ENCODE measurements at regions not wholly inside any gene's neighbourhood (a gene's known extent, or its start where the extent isn't known, plus 50 kb on each side); places are given as distances from the start of the nearest gene placed in this dataset.

GRCh38 chr7:45500257-45500656 is 73.9 kb upstream of the ADCY1 start:
- no peaks in the 10 kb centered on the region for H3K9me2 ChIP-seq (ENCODE audit: insufficient read depth, low read length)
- intact Hi-C loops (cut with micrococcal nuclease; ENCODE audit: unreplicated experiment) = no loop called here
- H2AFZ ChIP-seq (ENCODE audit: low read length) = no peak overlapping the region
- CTCF ChIA-PET (ENCODE audit: unreplicated experiment) = no interaction called here
- no peak for DNase-seq (ENCODE audit: low spot score)
- BruUV-seq (replicated peaks) = no TSS peak
- H3K27ac ChIP-seq (ENCODE audit: low read depth, low read length, poor library complexity, severe bottlenecking) = no peak overlapping the region
- no peak overlapping the region for H3K4me2 ChIP-seq (ENCODE audit: low read length)
- no peak for TF ChIP-seq CTCF (conservative IDR thresholded peaks at IDR 0.05; ENCODE audit: low read length)
- TF ChIP-seq EZH2phosphoT487 (IDR thresholded peaks at IDR 0.05; ENCODE audit: borderline replicate concordance, low read depth, low read length) = no peak
- no peaks in the 10 kb centered on the region for H3K4me1 ChIP-seq (ENCODE audit: insufficient read depth, low read length, poor library complexity, severe bottlenecking)
- POLR2A ChIA-PET = no interaction called here
- no peak overlapping the region for H3K4me3 ChIP-seq (ENCODE audit: low read depth, low read length, poor library complexity, severe bottlenecking)
- H4K20me1 ChIP-seq (ENCODE audit: insufficient read depth, low read length) = no peaks in the 10 kb centered on the region
- no peaks in the 10 kb centered on the region for H3K36me3 ChIP-seq (ENCODE audit: insufficient read depth, low read length)
- H3K79me2 ChIP-seq (ENCODE audit: insufficient read depth, low read depth, low read length) = no peaks in the 10 kb centered on the region
- 0 out of 2 replicates have a peak, but pooled peaks cover 6% of the 10 kb centered on the region for H3K9me3 ChIP-seq (ENCODE audit: low read length)

- intact Hi-C loops (cut with micrococcal nuclease; ENCODE audit: unreplicated experiment) = no loop called here
- Histone ChIP-seq H3K4me3 (ENCODE audit: low read depth, low read length, poor library complexity, severe bottlenecking) (no peak overlapping the region), H4K20me1 (ENCODE audit: insufficient read depth, low read length) (no peaks in the 10 kb centered on the region), H2AFZ (ENCODE audit: low read length) (no peak overlapping the region), H3K36me3 (ENCODE audit: insufficient read depth, low read length) (no peaks in the 10 kb centered on the region), H3K9me3 (ENCODE audit: low read length) (0 out of 2 replicates have a peak, but pooled peaks cover 6% of the 10 kb centered on the region), H3K4me1 (ENCODE audit: insufficient read depth, low read length, poor library complexity, severe bottlenecking) (no peaks in the 10 kb centered on the region), H3K27ac (ENCODE audit: low read depth, low read length, poor library complexity, severe bottlenecking) (no peak overlapping the region), H3K79me2 (ENCODE audit: insufficient read depth, low read depth, low read length) (no peaks in the 10 kb centered on the region), H3K4me2 (ENCODE audit: low read length) (no peak overlapping the region), H3K9me2 (ENCODE audit: insufficient read depth, low read length) (no peaks in the 10 kb centered on the region)
- no TSS peak for BruUV-seq (replicated peaks)
- POLR2A ChIA-PET = no interaction called here
- TF ChIP-seq EZH2phosphoT487 (IDR thresholded peaks at IDR 0.05; ENCODE audit: borderline replicate concordance, low read depth, low read length) = no peak
- no peak for TF ChIP-seq CTCF (conservative IDR thresholded peaks at IDR 0.05; ENCODE audit: low read length)
- CTCF ChIA-PET (ENCODE audit: unreplicated experiment) = no interaction called here
- DNase-seq (ENCODE audit: low spot score) = no peak
Measured at GRCh38 chr7:45501791-45502190, 72.4 kb upstream of the ADCY1 start.

- intact Hi-C loops (cut with micrococcal nuclease; ENCODE audit: unreplicated experiment) = no loop called here
- Histone ChIP-seq H3K27ac (ENCODE audit: low read depth, low read length, poor library complexity, severe bottlenecking) (no peak overlapping the region), H3K4me2 (ENCODE audit: low read length) (no peak overlapping the region), H3K4me3 (ENCODE audit: low read depth, low read length, poor library complexity, severe bottlenecking) (no peak overlapping the region), H3K79me2 (ENCODE audit: insufficient read depth, low read depth, low read length) (no peaks in the 10 kb centered on the region), H3K9me3 (ENCODE audit: low read length) (0 out of 2 replicates have a peak, but pooled peaks cover 6% of the 10 kb centered on the region), H4K20me1 (ENCODE audit: insufficient read depth, low read length) (no peaks in the 10 kb centered on the region), H3K36me3 (ENCODE audit: insufficient read depth, low read length) (no peaks in the 10 kb centered on the region), H3K9me2 (ENCODE audit: insufficient read depth, low read length) (no peaks in the 10 kb centered on the region), H2AFZ (ENCODE audit: low read length) (no peak overlapping the region), H3K4me1 (ENCODE audit: insufficient read depth, low read length, poor library complexity, severe bottlenecking) (no peaks in the 10 kb centered on the region)
- ChIA-PET CTCF (ENCODE audit: unreplicated experiment) (no interaction called here), POLR2A (no interaction called here)
- DNase-seq (ENCODE audit: low spot score) = no peak
- TF ChIP-seq CTCF (conservative IDR thresholded peaks at IDR 0.05; ENCODE audit: low read length) = no peak
- no peak for TF ChIP-seq EZH2phosphoT487 (IDR thresholded peaks at IDR 0.05; ENCODE audit: borderline replicate concordance, low read depth, low read length)
- no TSS peak for BruUV-seq (replicated peaks)
Measured at GRCh38 chr7:45506059-45506458, 68.1 kb upstream of the ADCY1 start.
